Natural killer cell (primary cell): ENCODE measurements at regions not wholly inside any gene's neighbourhood (a gene's known extent, or its start where the extent isn't known, plus 50 kb on each side); places are given as distances from the start of the nearest gene placed in this dataset.

ENCODE experiments used
- ATAC-seq, 3 donors: fragments of 150-1000 bp in 2 of 3; fragments of 200-7000 bp in 1 of 3; cut with Tn5 transposase; 1 replicate in 1 of 3; 2 replicates in 2 of 3; pipeline ENCODE4 v1.10.0; 2021; ENCODE audit warnings: mild to moderate bottlenecking in 2 of 3, moderate library complexity in 2 of 3
- DNase-seq, 2 donors: peaks; one replicate each; pipeline versions ENCODE4 v3.0.0 to v3.0.0-alpha.2; 2013 to 2021; ENCODE audit warnings: mixed read lengths in 1 of 2
- H3K27ac ChIP-seq: one replicate; pipeline ENCODE4 v1.5.1; 2013; ENCODE audit warnings: mild to moderate bottlenecking, low read length
- H3K27me3 ChIP-seq: one replicate; pipeline ENCODE4 v1.6.1; 2013; ENCODE audit warnings: low read length; ENCODE audit not compliant: control insufficient read depth, insufficient read depth
- H3K36me3 ChIP-seq: one replicate; pipeline ENCODE4 v1.6.1; 2013; ENCODE audit warnings: low read length; ENCODE audit not compliant: control insufficient read depth, insufficient read depth
- H3K4me1 ChIP-seq: one replicate; pipeline ENCODE4 v1.6.1; 2013; ENCODE audit warnings: low read length; ENCODE audit not compliant: control insufficient read depth, insufficient read depth
- H3K4me3 ChIP-seq: one replicate; pipeline ENCODE4 v1.5.1; 2013; ENCODE audit warnings: low read length
- H3K9me3 ChIP-seq: one replicate; pipeline ENCODE4 v1.6.1; 2013; ENCODE audit warnings: low read length; ENCODE audit not compliant: control insufficient read depth, insufficient read depth
- H3K27ac Mint-ChIP-seq, 2 donors: one replicate each; pipeline ENCODE4 v1.8.0; 2022; ENCODE audit warnings: mild to moderate bottlenecking in 2 of 2, mixed read lengths in 2 of 2, moderate library complexity in 1 of 2
- H3K27me3 Mint-ChIP-seq, 2 donors: one replicate each; pipeline ENCODE4 v1.8.0; 2022; ENCODE audit warnings: low read depth in 2 of 2, mixed read lengths in 2 of 2
- H3K36me3 Mint-ChIP-seq: one replicate; pipeline ENCODE4 v1.8.0; 2022; ENCODE audit warnings: mixed read lengths
- H3K4me1 Mint-ChIP-seq, 2 donors: one replicate each; pipeline ENCODE4 v1.8.0; 2022; ENCODE audit warnings: mixed read lengths in 2 of 2
- H3K4me3 Mint-ChIP-seq: one replicate; pipeline ENCODE4 v1.8.0; 2022; ENCODE audit warnings: mild to moderate bottlenecking, moderate library complexity, mixed read lengths
- H3K9me3 Mint-ChIP-seq, 2 donors: one replicate each; pipeline ENCODE4 v1.8.0; 2022; ENCODE audit warnings: mixed read lengths in 2 of 2
- WGBS: methylation state at CpG from one replicate; pipeline ENCODE4 v1.1.7; 2013; ENCODE audit warnings: missing lambda C conversion rate; ENCODE audit not compliant: insufficient coverage; 5-methylcytosine and 5-hydroxymethylcytosine counted together
- intact Hi-C: fragments of 100-400 bp; cut with micrococcal nuclease; formaldehyde crosslinking; loops from one replicate; pipeline ENCODE4 v1.14.2; 2022
- TF ChIP-seq, protein P1 (sequence below): fragments of 200-600 bp; IDR thresholded peaks from one replicate; pipeline ENCODE4 v1.8.0; 2022; ENCODE audit warnings: antibody characterized with exemption

- ATAC-seq (no peak), DNase-seq (no peak)
- intact Hi-C loops = no loop called here
- H3K27me3 ChIP-seq = no peaks in the 10 kb centered on the region
- no peaks in the 10 kb centered on the region for H3K36me3 ChIP-seq
- TF ChIP-seq, protein P1, sequence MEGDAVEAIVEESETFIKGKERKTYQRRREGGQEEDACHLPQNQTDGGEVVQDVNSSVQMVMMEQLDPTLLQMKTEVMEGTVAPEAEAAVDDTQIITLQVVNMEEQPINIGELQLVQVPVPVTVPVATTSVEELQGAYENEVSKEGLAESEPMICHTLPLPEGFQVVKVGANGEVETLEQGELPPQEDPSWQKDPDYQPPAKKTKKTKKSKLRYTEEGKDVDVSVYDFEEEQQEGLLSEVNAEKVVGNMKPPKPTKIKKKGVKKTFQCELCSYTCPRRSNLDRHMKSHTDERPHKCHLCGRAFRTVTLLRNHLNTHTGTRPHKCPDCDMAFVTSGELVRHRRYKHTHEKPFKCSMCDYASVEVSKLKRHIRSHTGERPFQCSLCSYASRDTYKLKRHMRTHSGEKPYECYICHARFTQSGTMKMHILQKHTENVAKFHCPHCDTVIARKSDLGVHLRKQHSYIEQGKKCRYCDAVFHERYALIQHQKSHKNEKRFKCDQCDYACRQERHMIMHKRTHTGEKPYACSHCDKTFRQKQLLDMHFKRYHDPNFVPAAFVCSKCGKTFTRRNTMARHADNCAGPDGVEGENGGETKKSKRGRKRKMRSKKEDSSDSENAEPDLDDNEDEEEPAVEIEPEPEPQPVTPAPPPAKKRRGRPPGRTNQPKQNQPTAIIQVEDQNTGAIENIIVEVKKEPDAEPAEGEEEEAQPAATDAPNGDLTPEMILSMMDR = no peak
- H3K4me1 Mint-ChIP-seq = no peaks in the 10 kb centered on the region
- H3K27me3 Mint-ChIP-seq = no peaks in the 10 kb centered on the region
- 76% methylated on average over 6 of the region's 6 CpGs for WGBS
- H3K4me3 Mint-ChIP-seq = no peak overlapping the region
- H3K9me3 ChIP-seq = no peaks in the 10 kb centered on the region
- no peak overlapping the region for H3K27ac Mint-ChIP-seq
- no peak overlapping the region for H3K27ac ChIP-seq
- H3K4me1 ChIP-seq = no peaks in the 10 kb centered on the region
- H3K36me3 Mint-ChIP-seq = no peaks in the 10 kb centered on the region
- no peak overlapping the region for H3K4me3 ChIP-seq
- peaks cover 14 to 18% of the 10 kb centered on the region in 2 donors for H3K9me3 Mint-ChIP-seq
Observed at GRCh38 chr3:73781541-73781940, 156.8 kb upstream of the PDZRN3 start.

DNA sequence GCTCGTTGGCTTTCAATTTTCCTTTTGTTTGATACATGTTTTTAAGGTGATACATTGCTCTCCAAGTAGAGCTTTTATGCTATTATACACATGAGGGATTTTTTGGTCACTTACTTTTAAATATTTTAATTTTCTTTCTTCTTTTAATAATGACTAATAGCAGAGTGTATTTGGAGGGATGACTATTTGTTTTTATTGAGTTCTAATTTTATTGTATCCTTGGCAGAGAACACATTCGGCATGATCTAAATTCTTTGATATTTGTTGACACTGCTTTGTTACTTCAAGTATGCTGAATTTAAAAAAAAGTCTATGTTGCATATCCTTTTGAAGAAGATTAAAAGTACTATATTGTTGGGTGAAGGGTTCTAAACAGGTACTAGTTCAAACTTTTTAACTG, 149.9 kb upstream of the PDZRN3 start:
- Mint-ChIP-seq H3K27me3 (no peaks in the 10 kb centered on the region), H3K27ac (no peak overlapping the region), H3K36me3 (no peaks in the 10 kb centered on the region), H3K4me3 (no peak overlapping the region), H3K4me1 (no peaks in the 10 kb centered on the region), H3K9me3 (peaks cover 8 to 21% of the 10 kb centered on the region in 2 donors)
- no peaks in the 10 kb centered on the region for H3K4me1 ChIP-seq
- no peaks in the 10 kb centered on the region for H3K27me3 ChIP-seq
- H3K36me3 ChIP-seq = no peaks in the 10 kb centered on the region
- DNase-seq (no peak), ATAC-seq (no peak)
- TF ChIP-seq, protein P1 = no peak
- H3K9me3 ChIP-seq = no peaks in the 10 kb centered on the region
- WGBS = 58% methylated on average over 2 of the region's 2 CpGs
- no peak overlapping the region for H3K4me3 ChIP-seq
- no peak overlapping the region for H3K27ac ChIP-seq
- intact Hi-C loops = no loop called here

DNA sequence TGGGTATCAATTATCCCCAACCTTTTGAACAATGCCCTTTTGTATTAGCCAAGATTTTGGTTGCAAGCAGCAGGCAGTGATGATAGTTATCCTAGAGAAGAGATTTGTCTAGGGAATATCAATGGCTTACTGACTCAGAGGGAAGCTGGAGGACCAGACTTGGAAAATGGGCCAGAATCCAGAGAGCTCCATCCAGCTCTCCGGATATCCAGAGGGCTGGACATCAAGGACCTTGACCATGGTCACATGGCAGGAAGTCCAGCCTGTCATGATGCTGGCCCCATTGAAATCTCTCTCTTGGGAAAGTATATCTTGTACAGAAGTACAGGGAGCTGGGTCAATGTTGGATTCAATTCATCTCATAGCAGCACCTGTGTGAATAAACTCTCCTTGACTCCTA, 148.5 kb upstream of the PDZRN3 start:
- Histone ChIP-seq H3K27ac (no peak overlapping the region), H3K4me3 (no peak overlapping the region), H3K27me3 (no peaks in the 10 kb centered on the region), H3K36me3 (no peaks in the 10 kb centered on the region), H3K4me1 (no peaks in the 10 kb centered on the region), H3K9me3 (no peaks in the 10 kb centered on the region)
- TF ChIP-seq, protein P1 = no peak
- H3K27ac Mint-ChIP-seq = no peak overlapping the region
- no peaks in the 10 kb centered on the region for H3K27me3 Mint-ChIP-seq
- intact Hi-C loops = no loop called here
- no peaks in the 10 kb centered on the region for H3K4me1 Mint-ChIP-seq
- ATAC-seq = no peak
- H3K36me3 Mint-ChIP-seq = no peaks in the 10 kb centered on the region
- H3K9me3 Mint-ChIP-seq = peaks cover 10 to 24% of the 10 kb centered on the region in 2 donors
- 77% methylated on average over 1 of the region's 1 CpG for WGBS
- DNase-seq = no peak
- no peak overlapping the region for H3K4me3 Mint-ChIP-seq

DNA sequence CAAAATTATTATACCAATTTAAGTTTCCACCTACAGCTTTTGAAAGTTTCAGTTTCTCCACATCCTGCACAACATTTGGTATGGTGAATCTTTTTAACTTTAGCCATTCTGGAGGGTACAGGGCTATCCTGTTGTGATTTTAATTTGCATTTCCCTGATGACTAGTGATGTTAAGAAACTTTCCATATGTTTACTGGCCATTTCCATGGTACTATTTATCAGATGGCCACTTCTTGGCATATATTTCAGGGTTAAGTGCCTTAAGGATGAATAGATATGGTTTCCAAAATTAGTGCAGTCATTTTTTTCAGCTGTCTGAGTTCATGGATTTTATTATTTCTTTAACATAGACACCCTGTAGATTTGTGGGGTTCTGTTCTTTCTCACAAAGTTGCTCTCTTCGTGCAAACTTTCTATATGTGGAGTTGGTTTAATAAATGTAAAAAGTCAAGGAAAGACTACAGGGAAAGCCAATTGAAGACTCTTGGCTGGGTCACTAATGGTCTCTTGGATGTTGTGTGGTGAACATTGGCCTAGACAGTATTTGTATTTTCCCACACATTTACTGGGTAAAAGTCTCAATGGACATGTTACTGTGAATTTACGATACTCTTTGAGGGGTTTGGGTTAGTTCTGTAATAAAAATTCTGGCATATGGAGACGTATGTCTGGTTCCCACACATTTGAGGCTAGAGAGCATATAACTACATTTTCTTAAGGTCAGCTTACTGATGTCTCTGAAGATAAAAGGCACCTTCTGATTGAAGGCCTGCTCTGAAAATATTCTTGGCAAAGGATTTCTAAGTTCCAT, 147.5 kb upstream of the PDZRN3 start:
- ATAC-seq (no peak), DNase-seq (no peak)
- no peaks in the 10 kb centered on the region for H3K9me3 ChIP-seq
- Mint-ChIP-seq H3K27me3 (no peaks in the 10 kb centered on the region), H3K36me3 (no peaks in the 10 kb centered on the region), H3K4me3 (no peak overlapping the region), H3K9me3 (peaks cover 8 to 20% of the 10 kb centered on the region in 2 donors), H3K27ac (no peak overlapping the region), H3K4me1 (no peaks in the 10 kb centered on the region)
- no peaks in the 10 kb centered on the region for H3K4me1 ChIP-seq
- no peak overlapping the region for H3K27ac ChIP-seq
- H3K27me3 ChIP-seq = no peaks in the 10 kb centered on the region
- 100% methylated on average over 2 of the region's 3 CpGs for WGBS
- H3K36me3 ChIP-seq = no peaks in the 10 kb centered on the region
- intact Hi-C loops = no loop called here
- TF ChIP-seq, protein P1 = no peak
- H3K4me3 ChIP-seq = no peak overlapping the region
